ENCODE measurements at regions not wholly inside any gene's neighbourhood (a gene's known extent, or its start where the extent isn't known, plus 50 kb on each side); places are given as distances from the start of the nearest gene placed in this dataset.

DNA sequence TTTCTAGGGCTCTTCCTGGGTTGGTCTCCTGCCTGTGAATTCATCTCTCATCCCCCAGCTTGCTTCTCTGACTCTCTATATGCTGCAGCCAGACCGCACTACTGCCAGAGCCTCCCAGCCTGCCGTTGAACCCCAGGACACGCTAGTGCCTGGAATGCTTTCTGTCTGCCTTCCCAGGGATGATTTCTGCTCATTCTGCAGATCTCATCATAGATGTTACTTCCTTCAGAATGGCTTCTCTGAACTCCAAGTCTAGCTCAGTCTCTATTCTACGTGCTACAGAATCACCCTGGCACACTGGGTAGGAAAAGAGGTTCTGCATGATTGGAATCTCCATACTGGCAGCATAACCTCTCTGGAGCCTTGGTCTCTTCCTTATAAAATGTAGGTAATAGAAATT, 94.8 kb upstream of the RAB12 start:
- TF ChIP-seq JUND (IDR thresholded peaks at IDR 0.05): no peak
- TF ChIP-seq, protein P1, sequence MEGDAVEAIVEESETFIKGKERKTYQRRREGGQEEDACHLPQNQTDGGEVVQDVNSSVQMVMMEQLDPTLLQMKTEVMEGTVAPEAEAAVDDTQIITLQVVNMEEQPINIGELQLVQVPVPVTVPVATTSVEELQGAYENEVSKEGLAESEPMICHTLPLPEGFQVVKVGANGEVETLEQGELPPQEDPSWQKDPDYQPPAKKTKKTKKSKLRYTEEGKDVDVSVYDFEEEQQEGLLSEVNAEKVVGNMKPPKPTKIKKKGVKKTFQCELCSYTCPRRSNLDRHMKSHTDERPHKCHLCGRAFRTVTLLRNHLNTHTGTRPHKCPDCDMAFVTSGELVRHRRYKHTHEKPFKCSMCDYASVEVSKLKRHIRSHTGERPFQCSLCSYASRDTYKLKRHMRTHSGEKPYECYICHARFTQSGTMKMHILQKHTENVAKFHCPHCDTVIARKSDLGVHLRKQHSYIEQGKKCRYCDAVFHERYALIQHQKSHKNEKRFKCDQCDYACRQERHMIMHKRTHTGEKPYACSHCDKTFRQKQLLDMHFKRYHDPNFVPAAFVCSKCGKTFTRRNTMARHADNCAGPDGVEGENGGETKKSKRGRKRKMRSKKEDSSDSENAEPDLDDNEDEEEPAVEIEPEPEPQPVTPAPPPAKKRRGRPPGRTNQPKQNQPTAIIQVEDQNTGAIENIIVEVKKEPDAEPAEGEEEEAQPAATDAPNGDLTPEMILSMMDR (IDR thresholded peaks at IDR 0.05 in 2 of 3, conservative IDR thresholded peaks at IDR 0.05 in 1 of 3; ENCODE audit: borderline replicate concordance in 1 of 3, insufficient read depth in 1 of 3, low read depth in 2 of 3, low read length in 2 of 3): no peak
- TF ChIP-seq POLR2A (IDR thresholded peaks at IDR 0.05; ENCODE audit: borderline replicate concordance, extremely low read depth, insufficient read depth, insufficient read length): no peak
- no peak for TF ChIP-seq SP1 (IDR thresholded peaks at IDR 0.05; ENCODE audit: low read depth)
- no peak for TF ChIP-seq EZH2phosphoT487 (IDR thresholded peaks at IDR 0.05; ENCODE audit: borderline replicate concordance)
- TF ChIP-seq, protein P2, sequence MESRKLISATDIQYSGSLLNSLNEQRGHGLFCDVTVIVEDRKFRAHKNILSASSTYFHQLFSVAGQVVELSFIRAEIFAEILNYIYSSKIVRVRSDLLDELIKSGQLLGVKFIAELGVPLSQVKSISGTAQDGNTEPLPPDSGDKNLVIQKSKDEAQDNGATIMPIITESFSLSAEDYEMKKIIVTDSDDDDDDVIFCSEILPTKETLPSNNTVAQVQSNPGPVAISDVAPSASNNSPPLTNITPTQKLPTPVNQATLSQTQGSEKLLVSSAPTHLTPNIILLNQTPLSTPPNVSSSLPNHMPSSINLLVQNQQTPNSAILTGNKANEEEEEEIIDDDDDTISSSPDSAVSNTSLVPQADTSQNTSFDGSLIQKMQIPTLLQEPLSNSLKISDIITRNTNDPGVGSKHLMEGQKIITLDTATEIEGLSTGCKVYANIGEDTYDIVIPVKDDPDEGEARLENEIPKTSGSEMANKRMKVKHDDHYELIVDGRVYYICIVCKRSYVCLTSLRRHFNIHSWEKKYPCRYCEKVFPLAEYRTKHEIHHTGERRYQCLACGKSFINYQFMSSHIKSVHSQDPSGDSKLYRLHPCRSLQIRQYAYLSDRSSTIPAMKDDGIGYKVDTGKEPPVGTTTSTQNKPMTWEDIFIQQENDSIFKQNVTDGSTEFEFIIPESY (IDR thresholded peaks at IDR 0.05; ENCODE audit: extremely low read depth, insufficient replicate concordance, low read length): no peak
- no peak for TF ChIP-seq POLR2AphosphoS5 (IDR thresholded peaks at IDR 0.05; ENCODE audit: low read depth, low read length)
- no peak for TF ChIP-seq ZNF274 (IDR thresholded peaks at IDR 0.05; ENCODE audit: low read depth, low read length)
- no peak for TF ChIP-seq SIN3A (IDR thresholded peaks at IDR 0.05; ENCODE audit: low read depth)
- TF ChIP-seq EGR1 (IDR thresholded peaks at IDR 0.05; ENCODE audit: low read depth): no peak
- TF ChIP-seq, protein P3, sequence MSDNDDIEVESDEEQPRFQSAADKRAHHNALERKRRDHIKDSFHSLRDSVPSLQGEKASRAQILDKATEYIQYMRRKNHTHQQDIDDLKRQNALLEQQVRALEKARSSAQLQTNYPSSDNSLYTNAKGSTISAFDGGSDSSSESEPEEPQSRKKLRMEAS (IDR thresholded peaks at IDR 0.05): no peak
